Effector CD4-positive, alpha-beta T cell (primary cell): ENCODE measurements at regions not wholly inside any gene's neighbourhood (a gene's known extent, or its start where the extent isn't known, plus 50 kb on each side); places are given as distances from the start of the nearest gene placed in this dataset.
"Not testable (repeated sequence)": the region's sequence is repeated elsewhere in the genome, so short reads cannot be mapped to it uniquely, and the experiment has no call there.

Source experiments
- DNase-seq: peaks from one replicate; pipeline ENCODE4 v3.0.0-alpha.2; 2020

DNA sequence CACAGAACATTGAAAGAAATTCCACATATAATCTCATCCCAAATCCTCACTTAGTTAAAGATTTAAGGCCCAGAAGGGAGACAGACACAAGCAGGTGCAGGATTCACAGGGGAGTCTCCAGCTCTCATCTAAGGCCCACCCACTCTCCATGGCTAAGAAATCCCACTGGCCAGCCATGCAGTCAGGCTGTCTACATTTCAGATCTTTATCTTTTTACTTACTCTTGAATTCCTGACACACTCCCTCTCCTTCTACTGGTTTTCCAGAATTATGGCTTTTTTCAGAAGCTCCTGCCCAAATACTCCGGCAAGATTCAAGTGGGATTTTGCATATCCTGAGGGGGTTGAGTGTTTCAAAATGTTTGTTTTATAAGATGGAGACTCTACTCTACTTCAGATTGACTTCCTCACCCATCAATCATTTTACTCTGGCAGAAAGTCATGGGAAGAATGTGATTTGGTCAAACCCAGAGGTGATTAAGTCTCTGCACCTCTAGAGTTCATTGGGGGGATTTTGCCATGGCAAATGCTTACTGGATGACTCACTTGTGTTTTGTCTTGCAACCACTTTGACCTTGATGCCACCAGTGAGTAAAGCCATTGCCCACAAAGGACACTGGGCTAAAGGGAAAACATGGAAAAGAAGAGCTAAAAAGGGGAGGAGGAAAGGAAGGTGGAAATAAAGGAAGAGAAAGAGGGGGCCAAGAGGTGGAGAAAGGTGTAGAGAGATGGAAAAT lies 688.8 kb upstream of the SALL1 start:
- no peak for DNase-seq

DNA sequence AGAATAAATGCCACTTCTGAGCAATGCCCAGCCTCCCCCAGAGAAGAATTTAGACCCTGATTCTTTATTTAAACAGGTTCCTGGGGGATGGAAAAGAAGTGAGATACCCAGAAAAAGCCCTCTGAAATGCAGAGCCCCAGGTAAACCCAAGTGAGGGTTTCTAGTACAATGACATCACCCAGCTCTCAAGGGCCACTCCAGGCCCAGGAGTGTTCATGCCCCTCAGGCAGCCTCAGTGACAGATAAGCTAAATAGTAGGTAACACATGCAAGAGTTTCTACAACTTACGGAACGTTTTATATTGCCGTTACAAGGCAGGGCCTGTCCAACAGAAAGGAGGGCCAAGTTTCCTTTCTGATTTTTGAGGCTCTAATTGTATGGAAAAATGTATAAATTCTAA lies 683.7 kb upstream of the SALL1 start:
- no peak for DNase-seq

DNA sequence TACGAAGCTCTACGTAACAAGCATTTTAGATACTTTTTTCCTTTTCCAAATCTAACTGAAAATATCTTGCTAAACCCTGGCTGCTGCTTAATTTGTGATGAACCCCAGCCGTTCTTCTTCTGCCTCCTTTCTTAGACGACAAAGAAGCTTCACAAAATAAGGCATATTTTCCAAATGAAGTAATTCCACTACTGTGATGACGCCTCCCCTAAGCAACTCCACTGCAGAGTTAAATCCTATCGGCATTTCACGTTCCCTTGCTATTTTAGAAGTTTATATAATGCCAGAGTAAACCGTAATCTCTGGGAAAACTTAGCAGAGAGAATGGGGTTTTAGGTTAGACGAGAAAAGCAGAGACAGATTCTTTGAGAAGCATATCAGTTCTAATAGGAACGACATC lies 683.1 kb upstream of the SALL1 start:
- DNase-seq = no peak

DNA sequence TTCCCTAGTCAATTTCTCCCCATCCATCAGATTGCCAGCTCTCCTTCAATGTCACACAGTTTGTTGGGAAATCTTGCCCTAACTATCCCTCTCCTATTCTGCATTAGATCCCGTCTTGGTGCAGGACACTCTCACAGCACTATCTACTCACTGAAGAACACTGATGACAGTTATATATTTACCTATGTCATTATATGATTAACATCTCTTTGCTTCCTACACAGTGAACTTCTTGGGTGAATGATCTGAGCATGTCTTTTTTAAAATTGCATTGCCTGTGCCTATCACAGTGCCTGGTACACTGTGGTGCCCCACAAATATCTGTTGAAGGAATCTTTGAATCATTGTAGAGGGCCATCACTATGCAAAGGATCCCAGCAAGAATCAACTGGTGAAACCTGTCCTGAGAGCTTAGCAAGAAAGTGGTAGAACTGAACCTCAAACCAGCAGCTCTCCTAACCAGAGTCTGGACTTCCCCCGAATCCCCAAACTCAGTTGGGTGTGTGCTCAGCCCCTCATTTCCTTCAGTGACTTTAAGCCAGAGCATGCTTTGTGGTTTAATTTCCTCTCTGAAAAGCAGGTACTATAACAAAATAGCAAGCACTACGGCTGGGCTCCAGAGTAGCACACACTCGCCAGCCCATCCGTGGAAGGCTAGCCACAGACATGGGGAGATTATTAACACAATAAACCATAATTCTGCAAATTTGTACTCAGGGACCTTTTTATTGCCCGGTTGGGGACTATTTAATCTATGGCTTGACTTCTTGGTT lies 680.7 kb upstream of the SALL1 start:
- DNase-seq = no peak

GRCh38 chr16:51831034-51831433 lies 680.0 kb upstream of the SALL1 start:
- DNase-seq = not testable (repeated sequence)

GRCh38 chr16:51825779-51826178 lies 674.7 kb upstream of the SALL1 start:
- no peak for DNase-seq

GRCh38 chr16:51822471-51822870 lies 671.4 kb upstream of the SALL1 start:
- DNase-seq = no peak

- DNase-seq = no peak
These were observed 670.5 kb upstream of the SALL1 start for GRCh38 chr16:51821527-51821926.

- no peak for DNase-seq
These were observed 669.1 kb upstream of the SALL1 start for GRCh38 chr16:51820176-51820575.

- no peak for DNase-seq
These were observed 667.4 kb upstream of the SALL1 start for GRCh38 chr16:51818342-51818944.

DNA sequence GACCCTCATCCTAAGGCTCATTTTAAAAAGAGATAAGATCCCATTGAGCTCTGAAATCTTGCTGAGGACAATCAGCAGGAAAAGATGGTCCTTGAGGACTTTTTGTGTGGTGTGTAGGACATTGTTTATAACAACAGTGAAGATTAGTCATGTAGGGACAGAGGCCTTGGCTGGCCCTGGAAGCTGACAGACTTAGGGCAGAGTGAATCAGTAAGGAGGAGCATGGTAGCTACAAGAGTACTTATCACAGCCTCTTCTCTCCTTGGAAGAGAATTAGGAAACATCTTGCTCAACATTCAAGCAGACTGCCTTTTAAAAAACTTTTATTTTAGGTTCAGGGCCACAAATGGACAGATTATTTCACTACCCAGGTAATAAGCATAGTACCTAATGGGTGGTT lies 665.9 kb upstream of the SALL1 start:
- DNase-seq = no peak

- DNase-seq = no peak
These were observed 664.5 kb upstream of the SALL1 start for GRCh38 chr16:51815523-51815922.

- no peak for DNase-seq
These were observed 663.5 kb upstream of the SALL1 start for GRCh38 chr16:51814617-51815016.

GRCh38 chr16:51813609-51814008 lies 662.5 kb upstream of the SALL1 start:
- no peak for DNase-seq

DNA sequence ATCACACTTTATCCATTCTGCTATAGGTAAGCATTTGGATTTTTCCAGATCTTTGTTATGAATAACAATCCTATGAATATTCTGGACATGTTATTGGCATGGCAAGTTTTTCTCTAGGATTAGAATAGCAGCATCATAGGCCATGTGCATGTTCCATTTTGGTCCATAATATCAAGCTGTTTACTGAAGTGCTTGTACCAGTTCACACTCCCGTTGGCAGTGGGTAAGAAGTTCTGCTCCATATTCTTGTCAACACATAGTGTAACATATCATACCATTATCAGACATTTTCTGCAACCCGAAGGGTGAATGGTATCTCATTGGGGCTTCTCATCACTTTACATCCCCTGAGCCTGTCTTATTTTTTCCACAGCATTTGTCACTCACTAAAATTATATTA lies 661.9 kb upstream of the SALL1 start:
- no peak for DNase-seq

GRCh38 chr16:51807551-51807950 lies 656.5 kb upstream of the SALL1 start:
- DNase-seq = no peak

- no peak for DNase-seq
These were observed 650.6 kb upstream of the SALL1 start for GRCh38 chr16:51801635-51802034.

DNA sequence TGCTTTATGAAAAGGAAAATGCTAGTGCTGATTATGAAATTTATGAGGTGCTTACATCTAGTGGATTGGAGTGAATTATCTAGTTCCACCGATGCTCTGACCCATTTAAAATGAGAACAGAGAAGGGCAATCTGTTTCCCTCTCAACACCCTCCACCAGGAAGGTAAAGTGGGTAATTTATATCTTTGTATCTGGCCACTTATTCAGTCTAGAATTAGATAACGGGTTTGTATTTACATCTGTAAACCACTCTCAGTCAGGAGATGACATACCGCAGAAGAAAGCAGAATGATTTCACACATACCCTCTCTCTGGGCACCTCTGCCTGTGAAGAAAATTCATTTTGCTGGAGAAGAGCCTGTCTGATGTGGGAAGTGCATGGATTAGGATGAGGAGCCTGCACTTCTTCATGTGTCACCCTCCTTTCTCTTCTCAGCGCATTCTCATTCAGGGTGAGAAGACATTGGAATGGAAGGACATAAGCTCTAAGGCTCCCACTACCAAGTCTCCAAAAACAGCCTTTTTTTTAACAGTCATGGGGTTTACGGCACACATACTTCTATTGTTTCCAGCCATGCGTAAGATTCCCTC lies 646.7 kb upstream of the SALL1 start:
- no peak for DNase-seq

GRCh38 chr16:51779240-51779639 lies 628.2 kb upstream of the SALL1 start:
- no peak for DNase-seq

- no peak for DNase-seq
These were observed 622.2 kb upstream of the SALL1 start for GRCh38 chr16:51773071-51773890.

GRCh38 chr16:51766739-51767138 lies 615.7 kb upstream of the SALL1 start:
- no peak for DNase-seq

GRCh38 chr16:51763072-51763661 lies 612.1 kb upstream of the SALL1 start:
- no peak for DNase-seq
